HCT116 (cell line): ENCODE measurements at regions not wholly inside any gene's neighbourhood (a gene's known extent, or its start where the extent isn't known, plus 50 kb on each side); places are given as distances from the start of the nearest gene placed in this dataset.

Experiments used
- ATAC-seq: fragments of 200-7000 bp; cut with Tn5 transposase; 2 replicates; pipeline ENCODE4 v1.9.1; 2020; ENCODE audit warnings: mild to moderate bottlenecking, moderate library complexity
- BruUV-seq: library from RNA; stranded (reverse); fragments of 400-500 nt; replicated peaks from 2 replicates; lab custom pipeline; 2021; lab: Mats Ljungman, UMichigan
- CTCF ChIA-PET: fragments of 300-600 bp; sonication (Branson Sonifier 250); formaldehyde crosslinking; loops from one replicate; lab custom pipeline; 2021; ENCODE audit warnings: antibody characterized with exemption; lab: Charles Lee
- POLR2A ChIA-PET: fragments of 300-600, 350-600 bp; sonication (Branson Sonifier 250); formaldehyde crosslinking; loops from one replicate; lab custom pipeline; 2021; ENCODE audit warnings: antibody characterized with exemption; lab: Charles Lee
- RAD21 ChIA-PET, 2 experiments: fragments of 300-600 bp; sonication (Branson Sonifier 250); formaldehyde crosslinking; loops; one replicate each; lab custom pipeline; 2023; ENCODE audit warnings: low total read pairs in 2 of 2; ENCODE audit not compliant: uncharacterized antibody in 2 of 2, unreplicated experiment in 2 of 2, low non-redundant PET in 1 of 2; lab: Charles Lee
- DNase-seq: peaks from one replicate; pipeline ENCODE4 v3.0.0-alpha.2; 2010; ENCODE audit warnings: low read depth, low spot score
- H2AFZ ChIP-seq: fragments of 200-600 bp; shearing (Covaris generic), sonication (generic); 2 replicates; pipeline ENCODE4 v1.6.1; 2017; ENCODE audit warnings: low read depth, mixed run types, mixed read lengths, antibody characterized with exemption, low read length; ENCODE audit not compliant: poor library complexity, severe bottlenecking
- H3K27ac ChIP-seq: 2 replicates; pipeline ENCODE4 v1.5.1; 2012; ENCODE audit warnings: low read depth, low read length
- H3K27me3 ChIP-seq: fragments of 200-600 bp; sonication (generic); 2 replicates; pipeline ENCODE4 v1.6.1; 2016; ENCODE audit warnings: mixed run types, low read length, mixed read lengths; ENCODE audit not compliant: insufficient read depth
- H3K36me3 ChIP-seq, 2 experiments: fragments of 200-500 bp in 1 of 2; fragments of 200-600 bp in 1 of 2; sonication (Bioruptor generic) in 1 of 2; sonication (generic) in 1 of 2; 2 replicates each; pipeline versions ENCODE4 v1.5.1 to v1.6.1; 2014 to 2016; ENCODE audit warnings: low read length in 2 of 2, inconsistent platforms in 1 of 2, mixed read lengths in 1 of 2, mixed run types in 1 of 2; ENCODE audit not compliant: insufficient read depth in 2 of 2, control insufficient read depth in 1 of 2
- H3K4me1 ChIP-seq, 2 experiments: fragments of 200-600 bp in 1 of 2; sonication (generic) in 1 of 2; 2 replicates each; pipeline versions ENCODE4 v1.5.1 to v1.6.1; 2012 to 2017; ENCODE audit warnings: low read length in 2 of 2, inconsistent platforms in 1 of 2, mild to moderate bottlenecking in 1 of 2, mixed read lengths in 1 of 2, mixed run types in 1 of 2, moderate library complexity in 1 of 2; ENCODE audit not compliant: insufficient read depth in 2 of 2, control insufficient read depth in 1 of 2
- H3K4me2 ChIP-seq: fragments of 200-600 bp; sonication (generic); 2 replicates; pipeline ENCODE4 v1.6.1; 2017; ENCODE audit warnings: mixed run types, low read length, mixed read lengths
- H3K4me3 ChIP-seq, 2 experiments: fragments of 200-600 bp in 1 of 2; sonication (generic) in 1 of 2; replicated peaks in 1 of 2; 2 replicates each; pipeline ENCODE4 v1.5.1; 2011 to 2016; ENCODE audit warnings: low read length in 2 of 2, control low read depth in 1 of 2, low read depth in 1 of 2, mild to moderate bottlenecking in 1 of 2, mixed read lengths in 1 of 2, mixed run types in 1 of 2
- H3K79me2 ChIP-seq: fragments of 200-600 bp; sonication (generic); 2 replicates; pipeline ENCODE4 v1.6.1; 2017; ENCODE audit warnings: mild to moderate bottlenecking, mixed run types, low read length, moderate library complexity, mixed read lengths; ENCODE audit not compliant: insufficient read depth
- H3K9ac ChIP-seq: fragments of 200-600 bp; sonication (generic); 2 replicates; pipeline ENCODE4 v1.6.1; 2016; ENCODE audit warnings: low read length, mixed read lengths
- H3K9me2 ChIP-seq: fragments of 200-600 bp; sonication (generic), shearing (Covaris generic); 2 replicates; pipeline ENCODE4 v1.6.1; 2017; ENCODE audit warnings: mixed run types, mild to moderate bottlenecking, moderate library complexity; ENCODE audit not compliant: insufficient read depth
- H3K9me3 ChIP-seq, 2 experiments: fragments of 200-500 bp in 1 of 2; fragments of 200-600 bp in 1 of 2; sonication (Bioruptor generic) in 1 of 2; sonication (generic) in 1 of 2; 2 replicates each; pipeline ENCODE4 v1.6.1; 2014 to 2017; ENCODE audit warnings: low read length in 2 of 2, mixed read lengths in 2 of 2, inconsistent platforms in 1 of 2, low read depth in 1 of 2, mild to moderate bottlenecking in 1 of 2, mixed run types in 1 of 2, moderate library complexity in 1 of 2; ENCODE audit not compliant: control insufficient read depth in 1 of 2, insufficient read depth in 1 of 2
- H4K20me1 ChIP-seq: fragments of 200-600 bp; sonication (generic), shearing (Covaris generic); 2 replicates; pipeline ENCODE4 v1.6.1; 2017; ENCODE audit warnings: mixed run types, mild to moderate bottlenecking, moderate library complexity; ENCODE audit not compliant: insufficient read depth
- CEBPB ChIP-seq: IDR thresholded peaks from 2 replicates; pipeline ENCODE4 v1.6.1; 2012; ENCODE audit warnings: low read depth
- EZH2 ChIP-seq: fragments of 200-600 bp; sonication (generic); IDR thresholded peaks from 2 replicates; pipeline ENCODE4 v1.6.1; 2017; ENCODE audit warnings: antibody characterized with exemption, mixed run types
- FOSL1 ChIP-seq: IDR thresholded peaks from 2 replicates; pipeline ENCODE4 v1.6.1; 2012; ENCODE audit warnings: low read depth
- POLR2AphosphoS5 ChIP-seq: IDR thresholded peaks from 2 replicates; pipeline ENCODE4 v1.6.1; 2011; ENCODE audit warnings: mild to moderate bottlenecking, low read depth, low read length, moderate library complexity
- RAD21 ChIP-seq: IDR thresholded peaks from 2 replicates; pipeline ENCODE4 v1.6.1; 2012; ENCODE audit warnings: low read depth, mild to moderate bottlenecking
- SIN3A ChIP-seq: IDR thresholded peaks from 2 replicates; pipeline ENCODE4 v1.6.1; 2012; ENCODE audit warnings: low read depth
- SP1 ChIP-seq: IDR thresholded peaks from 2 replicates; pipeline ENCODE4 v1.6.1; 2012; ENCODE audit warnings: low read depth
- SRF ChIP-seq: IDR thresholded peaks from 2 replicates; pipeline ENCODE4 v1.6.1; 2012; ENCODE audit warnings: low read depth
- TCF7L2 ChIP-seq: IDR thresholded peaks from 2 replicates; pipeline ENCODE4 v1.7.0; 2011; ENCODE audit warnings: borderline replicate concordance, inconsistent platforms; ENCODE audit not compliant: insufficient read depth, insufficient read length; ENCODE audit errors: extremely low read depth
- ZFX ChIP-seq: fragments of 450-650 bp; IDR thresholded peaks from 2 replicates; pipeline ENCODE4 v1.6.1; 2017
- intact Hi-C: fragments of 100-400 bp; cut with micrococcal nuclease; formaldehyde crosslinking; loops from 2 replicates; pipeline ENCODE4 v1.10.0; 2022
- TF ChIP-seq, protein P1 (sequence below): IDR thresholded peaks from 2 replicates; pipeline ENCODE4 v1.6.1; 2012; ENCODE audit warnings: low read depth
- TF ChIP-seq, protein P2 (sequence below), 3 experiments: fragments of 200-600 bp in 1 of 3; sonication (generic) in 1 of 3; IDR thresholded peaks in 2 of 3; conservative IDR thresholded peaks in 1 of 3; 2 replicates each; pipeline ENCODE4 v1.5.1; 2012 to 2017; ENCODE audit warnings: low read depth in 2 of 3, low read length in 2 of 3, antibody characterized with exemption in 1 of 3, borderline replicate concordance in 1 of 3, control low read depth in 1 of 3, mild to moderate bottlenecking in 1 of 3, mixed read lengths in 1 of 3, mixed run types in 1 of 3, moderate library complexity in 1 of 3; ENCODE audit not compliant: insufficient read depth in 1 of 3

DNA sequence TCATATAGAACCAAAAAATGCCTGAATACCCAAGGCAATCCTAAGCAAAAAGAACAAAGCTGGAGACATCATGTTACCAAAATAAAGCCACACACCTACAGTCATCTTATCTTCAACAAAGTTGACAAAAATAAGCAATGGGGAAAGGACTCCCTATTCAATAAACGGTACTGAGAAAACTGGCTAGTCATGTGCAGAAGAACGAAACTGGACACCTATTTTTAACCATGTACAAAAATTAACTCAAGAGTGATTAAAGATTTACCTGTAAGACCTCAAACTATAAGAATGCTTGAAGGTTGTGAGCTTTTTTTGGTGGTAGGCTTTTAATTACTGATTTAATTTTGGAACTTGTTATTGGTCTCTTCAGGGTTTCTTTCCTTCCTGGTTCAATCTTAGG lies 236.0 kb upstream of the DEFB112 start:
- Histone ChIP-seq H2AFZ (no peak overlapping the region), H4K20me1 (no peaks in the 10 kb centered on the region), H3K79me2 (no peaks in the 10 kb centered on the region), H3K27ac (no peak overlapping the region), H3K4me2 (no peak overlapping the region), H3K9me3 (peaks cover 0 to 9% of the 10 kb centered on the region in 2 experiments; a peak in 2 of 4 replicates), H3K9ac (no peak overlapping the region), H3K9me2 (no peaks in the 10 kb centered on the region), H3K36me3 (no peaks in the 10 kb centered on the region), H3K4me1 (no peaks in the 10 kb centered on the region), H3K27me3 (no peaks in the 10 kb centered on the region), H3K4me3 (no peak overlapping the region)
- BruUV-seq = no TSS peak
- TF ChIP-seq, protein P1, sequence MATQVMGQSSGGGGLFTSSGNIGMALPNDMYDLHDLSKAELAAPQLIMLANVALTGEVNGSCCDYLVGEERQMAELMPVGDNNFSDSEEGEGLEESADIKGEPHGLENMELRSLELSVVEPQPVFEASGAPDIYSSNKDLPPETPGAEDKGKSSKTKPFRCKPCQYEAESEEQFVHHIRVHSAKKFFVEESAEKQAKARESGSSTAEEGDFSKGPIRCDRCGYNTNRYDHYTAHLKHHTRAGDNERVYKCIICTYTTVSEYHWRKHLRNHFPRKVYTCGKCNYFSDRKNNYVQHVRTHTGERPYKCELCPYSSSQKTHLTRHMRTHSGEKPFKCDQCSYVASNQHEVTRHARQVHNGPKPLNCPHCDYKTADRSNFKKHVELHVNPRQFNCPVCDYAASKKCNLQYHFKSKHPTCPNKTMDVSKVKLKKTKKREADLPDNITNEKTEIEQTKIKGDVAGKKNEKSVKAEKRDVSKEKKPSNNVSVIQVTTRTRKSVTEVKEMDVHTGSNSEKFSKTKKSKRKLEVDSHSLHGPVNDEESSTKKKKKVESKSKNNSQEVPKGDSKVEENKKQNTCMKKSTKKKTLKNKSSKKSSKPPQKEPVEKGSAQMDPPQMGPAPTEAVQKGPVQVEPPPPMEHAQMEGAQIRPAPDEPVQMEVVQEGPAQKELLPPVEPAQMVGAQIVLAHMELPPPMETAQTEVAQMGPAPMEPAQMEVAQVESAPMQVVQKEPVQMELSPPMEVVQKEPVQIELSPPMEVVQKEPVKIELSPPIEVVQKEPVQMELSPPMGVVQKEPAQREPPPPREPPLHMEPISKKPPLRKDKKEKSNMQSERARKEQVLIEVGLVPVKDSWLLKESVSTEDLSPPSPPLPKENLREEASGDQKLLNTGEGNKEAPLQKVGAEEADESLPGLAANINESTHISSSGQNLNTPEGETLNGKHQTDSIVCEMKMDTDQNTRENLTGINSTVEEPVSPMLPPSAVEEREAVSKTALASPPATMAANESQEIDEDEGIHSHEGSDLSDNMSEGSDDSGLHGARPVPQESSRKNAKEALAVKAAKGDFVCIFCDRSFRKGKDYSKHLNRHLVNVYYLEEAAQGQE = no peak
- TF ChIP-seq FOSL1 (no peak), CEBPB (no peak), SIN3A (no peak), SP1 (no peak), RAD21 (no peak), SRF (no peak), ZFX (no peak), TCF7L2 (no peak), POLR2AphosphoS5 (no peak), EZH2 (no peak)
- TF ChIP-seq, protein P2, sequence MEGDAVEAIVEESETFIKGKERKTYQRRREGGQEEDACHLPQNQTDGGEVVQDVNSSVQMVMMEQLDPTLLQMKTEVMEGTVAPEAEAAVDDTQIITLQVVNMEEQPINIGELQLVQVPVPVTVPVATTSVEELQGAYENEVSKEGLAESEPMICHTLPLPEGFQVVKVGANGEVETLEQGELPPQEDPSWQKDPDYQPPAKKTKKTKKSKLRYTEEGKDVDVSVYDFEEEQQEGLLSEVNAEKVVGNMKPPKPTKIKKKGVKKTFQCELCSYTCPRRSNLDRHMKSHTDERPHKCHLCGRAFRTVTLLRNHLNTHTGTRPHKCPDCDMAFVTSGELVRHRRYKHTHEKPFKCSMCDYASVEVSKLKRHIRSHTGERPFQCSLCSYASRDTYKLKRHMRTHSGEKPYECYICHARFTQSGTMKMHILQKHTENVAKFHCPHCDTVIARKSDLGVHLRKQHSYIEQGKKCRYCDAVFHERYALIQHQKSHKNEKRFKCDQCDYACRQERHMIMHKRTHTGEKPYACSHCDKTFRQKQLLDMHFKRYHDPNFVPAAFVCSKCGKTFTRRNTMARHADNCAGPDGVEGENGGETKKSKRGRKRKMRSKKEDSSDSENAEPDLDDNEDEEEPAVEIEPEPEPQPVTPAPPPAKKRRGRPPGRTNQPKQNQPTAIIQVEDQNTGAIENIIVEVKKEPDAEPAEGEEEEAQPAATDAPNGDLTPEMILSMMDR (IDR thresholded peaks at IDR 0.05 in 2 of 3, conservative IDR thresholded peaks at IDR 0.05 in 1 of 3; ENCODE audit: borderline replicate concordance in 1 of 3, insufficient read depth in 1 of 3, low read depth in 2 of 3, low read length in 2 of 3) = no peak
- CTCF ChIA-PET = no interaction called here
- RAD21 ChIA-PET = no interaction called here
- DNase-seq (no peak), ATAC-seq (no peak)
- POLR2A ChIA-PET = no interaction called here
- intact Hi-C loops = no loop called here
